Hematopoietic multipotent progenitor cell (in vitro differentiated cells): ENCODE measurements at regions not wholly inside any gene's neighbourhood (a gene's known extent, or its start where the extent isn't known, plus 50 kb on each side); places are given as distances from the start of the nearest gene placed in this dataset.

Experiments used
- DNase-seq, 3 donors: peaks; one replicate each; pipeline ENCODE4 v3.0.0-alpha.2; 2011 to 2015; ENCODE audit warnings: low read depth in 2 of 3, low spot score in 2 of 3

DNA sequence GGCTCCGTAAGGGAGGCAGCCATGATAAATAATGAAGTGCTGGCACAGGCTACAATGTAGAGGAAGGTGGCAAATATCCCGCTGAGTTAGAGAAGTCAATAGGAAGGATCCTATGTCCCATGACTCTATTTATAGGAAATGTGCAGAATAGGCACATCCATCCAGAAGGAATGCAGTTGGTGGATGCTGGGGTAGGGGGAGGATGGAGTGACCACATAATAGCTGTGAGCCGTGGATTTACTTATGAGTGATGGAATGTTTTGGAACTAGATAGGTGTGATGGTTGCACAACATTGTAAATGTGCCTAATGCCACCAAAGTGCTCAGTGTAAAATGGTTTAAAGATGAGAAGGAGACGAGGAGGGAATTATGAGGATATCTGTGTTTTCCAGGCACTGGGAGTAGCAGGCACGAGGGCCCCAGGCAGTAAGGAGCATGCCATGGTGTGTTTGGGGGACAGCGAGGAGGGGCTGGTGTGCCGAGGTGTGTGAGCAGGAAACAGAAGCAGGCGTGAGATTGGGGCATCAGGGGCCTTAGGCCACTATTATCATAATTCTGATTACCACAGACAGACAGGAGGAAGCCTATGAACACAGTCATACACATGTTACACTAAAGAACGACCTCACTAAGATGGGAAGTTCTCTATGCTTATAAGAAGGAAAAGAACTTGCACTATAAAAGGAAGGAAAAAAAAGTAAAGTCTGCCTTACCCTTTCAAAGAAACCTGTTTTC, 837.3 kb upstream of the TMEM132C start:
- peak in 2 of 3 donors; percentile 42 to 55 for DNase-seq

DNA sequence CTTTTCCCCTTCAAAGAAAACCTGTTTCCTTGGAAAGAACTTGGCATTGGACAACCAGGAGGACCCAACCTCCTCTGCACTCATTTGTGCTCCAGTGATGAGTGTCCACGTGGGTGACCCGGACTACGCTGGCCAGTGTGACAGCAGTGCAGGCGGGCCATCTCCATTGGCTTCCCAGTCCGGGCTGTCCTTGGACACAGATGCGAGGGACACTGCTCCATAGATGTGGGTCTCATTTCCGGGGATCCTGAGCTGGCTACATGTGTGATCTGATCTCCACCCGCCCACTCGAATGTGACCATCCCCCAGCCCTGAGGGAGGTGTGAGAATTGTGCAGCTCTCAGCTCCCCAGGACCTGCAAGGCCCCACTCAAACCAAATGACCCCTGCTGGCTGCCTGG, 836.6 kb upstream of the TMEM132C start:
- DNase-seq, result no peak

DNA sequence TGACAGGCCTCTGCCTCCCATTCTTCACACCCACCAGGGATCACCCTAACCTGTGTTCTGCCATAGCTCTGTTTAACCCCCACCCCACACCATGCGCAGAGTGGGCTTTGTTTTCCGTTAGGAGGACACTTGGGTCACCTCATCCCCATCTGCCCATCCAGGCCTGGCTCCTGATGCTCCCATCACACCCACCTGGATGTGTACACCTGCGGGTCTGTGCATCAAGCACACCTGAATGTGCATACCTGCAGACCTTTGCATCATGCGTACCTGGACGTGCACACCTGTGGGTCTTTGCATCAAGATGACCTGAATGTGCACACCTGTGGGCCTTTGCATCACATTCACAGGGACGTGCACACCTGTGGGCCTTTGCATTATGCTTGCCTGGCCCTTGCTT, 835.8 kb upstream of the TMEM132C start:
- DNase-seq, result no peak

DNA sequence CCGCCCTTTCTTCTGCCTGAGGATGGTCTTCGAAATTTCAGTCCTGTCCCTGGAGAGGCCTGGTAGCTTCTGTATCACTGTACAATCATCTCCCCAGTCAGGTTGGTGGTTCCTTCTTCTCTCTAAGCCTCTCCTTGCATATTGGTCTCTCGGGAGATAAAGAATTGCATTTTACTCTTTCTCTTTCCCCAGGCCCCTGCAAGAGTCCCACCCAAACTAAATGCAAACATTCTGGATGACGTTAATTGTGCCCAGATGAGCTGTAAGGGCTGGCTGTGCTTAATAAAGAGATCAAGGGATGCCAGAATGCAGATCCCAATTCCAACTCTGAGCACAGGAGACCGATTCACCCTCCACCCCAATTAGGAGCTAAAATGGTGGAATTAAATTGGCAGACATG, 835.4 kb upstream of the TMEM132C start:
- no peak for DNase-seq

DNA sequence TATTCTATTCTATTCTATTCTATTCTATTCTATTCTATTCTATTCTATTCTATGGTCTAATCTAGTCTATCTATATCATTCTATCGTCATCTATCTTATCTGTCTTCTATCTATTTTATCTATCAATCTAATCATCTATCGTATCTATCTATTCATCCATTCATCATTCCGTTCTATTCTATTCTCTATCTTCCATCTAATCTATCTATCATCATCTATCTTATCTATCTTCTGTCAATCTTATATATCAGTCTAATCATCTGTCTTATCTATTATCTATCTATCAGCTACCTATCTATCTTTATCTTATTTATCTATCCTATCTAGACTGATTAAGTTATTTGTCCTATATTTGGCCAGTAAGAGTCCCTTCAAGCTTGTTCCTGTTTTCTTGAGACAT, 831.5 kb upstream of the TMEM132C start:
- DNase-seq, result no peak

DNA sequence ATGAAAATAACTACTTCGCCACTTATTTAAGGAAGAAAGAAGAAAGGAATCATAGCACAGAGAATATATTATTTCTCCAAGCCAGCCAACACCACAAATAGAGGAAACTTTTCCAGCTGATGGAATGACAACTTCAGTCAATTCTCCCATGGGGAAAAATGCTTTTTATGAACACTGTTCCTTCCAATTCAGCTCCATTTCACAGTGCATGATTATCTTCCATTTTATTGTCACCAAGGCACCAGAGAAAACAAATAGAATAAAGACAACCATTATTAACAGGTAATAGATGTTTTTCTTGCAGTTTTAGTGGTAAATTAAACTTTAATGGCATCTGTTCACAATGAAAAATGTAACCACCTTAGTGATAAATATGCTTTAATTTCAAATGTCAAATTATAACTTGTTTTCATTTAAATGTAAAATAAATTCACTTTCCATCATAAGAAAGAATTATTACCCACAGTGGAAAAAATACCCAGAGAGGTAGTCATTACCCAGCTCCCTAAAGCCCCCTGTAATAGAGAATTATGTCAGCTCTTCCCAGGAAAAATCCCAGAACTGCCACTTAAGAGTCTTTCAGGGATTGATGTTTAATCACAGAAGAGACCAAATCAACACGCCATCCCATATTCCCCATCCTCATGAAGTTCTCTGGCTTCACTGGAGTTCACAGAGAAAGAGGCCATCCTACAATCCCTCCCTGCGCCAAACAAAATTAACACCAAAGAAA, 828.3 kb upstream of the TMEM132C start:
- DNase-seq, result no peak

DNA sequence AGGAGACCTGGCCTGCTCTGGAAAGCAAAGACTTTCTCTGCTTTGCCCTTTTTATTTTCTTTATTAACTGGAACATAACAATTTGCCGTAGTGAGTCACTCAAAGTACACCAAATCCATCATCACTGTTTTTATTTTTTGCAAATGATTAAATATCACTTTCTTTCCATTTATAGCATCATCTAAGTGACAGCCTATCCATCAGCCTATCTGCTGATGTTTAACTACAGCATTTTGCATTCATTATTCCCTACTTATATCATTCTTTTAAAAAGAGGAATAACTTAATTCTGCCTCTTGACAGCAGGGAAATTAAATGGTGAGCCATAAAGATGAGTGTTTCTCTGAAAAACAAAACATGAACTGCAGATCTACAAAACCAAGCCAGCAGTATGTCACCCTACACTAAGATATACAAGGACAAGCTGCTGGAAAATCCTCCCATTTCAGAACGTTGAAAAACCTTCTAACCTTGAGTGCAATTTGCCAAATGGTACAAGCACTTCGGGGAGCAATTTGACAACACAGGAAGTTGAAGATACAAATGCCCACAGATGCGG, 821.3 kb upstream of the TMEM132C start:
- DNase-seq, result no peak

DNA sequence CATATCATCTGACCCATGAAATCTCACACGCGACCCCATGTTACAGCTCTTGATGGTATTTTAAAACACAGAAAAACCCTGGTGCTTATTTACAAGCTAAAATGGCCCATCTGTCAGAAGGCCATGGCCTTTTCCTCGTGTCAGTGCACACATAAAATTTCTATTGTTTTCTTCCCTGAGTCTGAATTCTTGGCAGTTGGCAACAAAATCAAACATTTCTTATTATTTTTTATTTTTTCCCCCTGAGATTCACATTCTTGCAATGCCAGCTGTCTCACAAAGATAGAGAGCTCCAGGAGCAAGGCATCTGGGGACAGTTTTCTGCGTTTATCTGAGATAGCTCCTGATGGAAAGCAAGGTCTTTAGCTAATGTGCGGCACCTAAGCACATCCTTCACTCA, 818.1 kb upstream of the TMEM132C start:
- no peak for DNase-seq

DNA sequence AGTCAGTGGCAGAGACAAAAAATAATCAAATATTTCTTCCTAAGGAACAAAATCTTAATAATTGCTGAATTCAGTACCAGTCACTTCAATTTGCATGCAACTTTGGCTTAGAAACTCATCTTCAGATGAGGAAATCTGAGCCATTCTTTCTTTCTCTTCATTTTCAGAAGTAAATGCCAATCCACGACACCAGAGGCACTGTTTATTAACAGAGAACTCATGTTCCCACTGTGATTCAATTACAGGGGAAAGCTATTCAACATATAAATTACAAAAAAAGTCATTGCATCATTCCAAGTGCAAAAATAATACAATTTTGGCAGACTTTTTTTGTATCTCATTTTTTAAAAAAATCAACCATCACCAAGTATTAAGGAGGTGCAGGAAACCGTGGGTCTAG, 816.1 kb upstream of the TMEM132C start:
- no peak for DNase-seq

DNA sequence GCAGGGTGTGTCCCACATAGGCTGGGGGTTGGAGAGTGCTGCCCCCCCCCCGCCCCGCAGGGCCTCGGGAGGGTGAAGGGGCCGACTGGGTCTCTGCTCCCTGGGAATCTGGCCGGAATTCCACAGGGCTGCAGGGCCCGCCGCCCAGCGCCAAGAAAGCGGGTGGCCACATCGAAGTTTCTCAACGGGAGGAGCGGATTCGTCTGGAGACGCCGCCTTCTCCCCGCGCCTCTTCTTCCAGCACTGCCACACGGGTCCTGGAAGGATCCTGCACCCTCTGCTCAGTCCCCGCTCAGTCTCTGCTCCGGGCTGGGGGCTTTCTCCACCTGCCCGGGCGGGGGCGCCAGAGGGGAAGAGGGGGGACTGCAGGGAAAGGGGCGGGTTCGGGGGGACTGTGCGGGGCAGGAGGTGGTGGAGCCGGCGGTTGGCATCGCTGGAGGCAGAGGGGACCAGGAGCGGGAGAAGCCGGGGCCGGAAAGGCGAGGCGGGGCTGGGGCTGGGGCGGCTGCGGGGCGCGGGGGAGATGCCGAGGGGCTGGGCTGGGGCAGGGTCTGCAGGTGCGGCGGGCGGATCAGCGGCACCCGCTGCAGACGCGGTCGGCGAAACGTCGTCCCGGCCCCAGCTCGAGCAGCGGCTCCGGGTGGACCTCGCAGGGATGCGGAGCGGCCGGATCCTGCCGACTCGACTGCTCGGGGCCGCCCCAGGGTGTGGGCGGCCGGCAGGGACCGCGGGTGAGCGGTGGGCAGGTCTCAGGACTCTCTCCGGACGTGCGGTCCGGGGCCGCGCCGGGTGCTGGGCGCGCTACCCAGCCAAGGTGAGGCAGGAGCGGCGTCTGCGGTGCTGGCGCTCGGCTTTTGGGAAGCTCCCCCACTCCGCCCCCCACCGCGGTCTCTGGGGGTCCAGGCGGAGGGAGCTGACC, 811.4 kb upstream of the TMEM132C start:
- no peak for DNase-seq

DNA sequence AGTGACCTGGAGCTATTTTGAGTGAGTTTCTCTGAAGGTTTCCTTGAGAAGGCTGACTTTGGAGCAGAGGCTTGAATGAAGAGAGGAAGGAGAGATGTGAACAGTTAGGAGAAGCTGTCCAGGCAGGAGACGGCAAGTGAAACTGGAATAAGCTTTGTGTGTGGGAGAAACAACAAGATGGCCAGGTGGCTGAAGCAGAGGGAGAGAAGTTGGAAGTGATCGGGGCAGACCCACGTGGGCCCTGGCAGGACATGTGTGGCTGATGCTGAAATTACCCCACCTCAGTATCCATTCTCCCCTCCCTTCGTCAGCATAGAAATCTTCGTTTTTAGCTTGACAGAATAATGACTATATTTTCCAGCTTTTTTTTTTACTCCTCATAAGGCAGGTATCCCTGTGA, 809.2 kb upstream of the TMEM132C start:
- DNase-seq, result no peak

DNA sequence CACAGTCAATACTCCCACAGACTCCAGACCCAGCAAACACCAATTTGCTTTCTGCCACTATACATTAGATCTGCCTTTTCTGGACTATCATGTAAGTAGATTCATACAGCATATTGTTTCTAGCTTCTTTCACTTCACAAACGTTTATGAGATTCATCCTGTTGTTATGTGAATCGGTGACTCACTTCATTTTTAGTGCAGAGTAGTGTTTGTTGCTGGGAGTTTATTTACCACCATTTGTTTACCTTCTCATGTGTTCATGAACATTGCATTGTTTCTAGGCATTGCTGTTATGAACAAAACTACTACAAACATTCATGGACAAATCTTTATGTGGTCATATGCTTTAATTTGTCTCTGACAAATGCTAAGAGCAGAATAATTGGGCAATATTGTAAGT, 807.8 kb upstream of the TMEM132C start:
- no peak for DNase-seq

DNA sequence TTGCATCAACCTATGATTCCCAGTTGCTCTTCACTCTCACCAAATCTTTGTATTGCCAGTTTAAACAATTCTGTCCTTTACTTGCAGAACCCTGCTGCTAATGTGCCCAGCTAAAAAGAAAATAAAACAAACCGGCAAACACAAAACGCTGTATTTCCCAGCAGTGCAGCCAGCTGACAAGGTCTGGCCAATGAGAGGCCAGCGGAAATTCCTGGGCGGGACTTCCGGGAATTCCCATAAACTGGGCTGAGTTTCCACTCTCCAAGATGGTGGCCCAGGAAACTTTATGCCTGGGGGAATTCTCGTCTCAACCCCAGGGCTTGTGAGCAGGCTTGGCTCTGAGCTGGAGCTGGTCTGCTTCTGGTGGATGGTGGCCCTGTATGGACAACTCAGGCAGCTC, 807.3 kb upstream of the TMEM132C start:
- no peak for DNase-seq

DNA sequence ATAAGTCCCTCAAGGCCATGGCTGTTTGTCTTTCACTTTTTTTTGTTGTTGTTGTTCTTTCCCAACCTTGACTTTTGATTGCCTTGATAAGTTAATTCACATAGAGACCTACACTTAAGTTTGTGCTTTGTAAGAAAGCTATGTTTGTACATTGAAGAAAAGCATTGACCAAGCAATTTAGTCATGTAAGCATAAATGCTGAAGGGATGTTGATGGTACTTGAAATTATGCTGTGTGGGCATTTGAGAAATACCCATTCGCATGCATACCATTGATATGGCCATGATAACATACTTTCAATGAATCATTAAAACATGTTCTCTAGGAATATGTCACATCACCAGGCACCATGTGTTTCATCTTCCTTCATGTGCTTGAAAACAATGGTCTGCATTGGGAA, 803.7 kb upstream of the TMEM132C start:
- no peak for DNase-seq

DNA sequence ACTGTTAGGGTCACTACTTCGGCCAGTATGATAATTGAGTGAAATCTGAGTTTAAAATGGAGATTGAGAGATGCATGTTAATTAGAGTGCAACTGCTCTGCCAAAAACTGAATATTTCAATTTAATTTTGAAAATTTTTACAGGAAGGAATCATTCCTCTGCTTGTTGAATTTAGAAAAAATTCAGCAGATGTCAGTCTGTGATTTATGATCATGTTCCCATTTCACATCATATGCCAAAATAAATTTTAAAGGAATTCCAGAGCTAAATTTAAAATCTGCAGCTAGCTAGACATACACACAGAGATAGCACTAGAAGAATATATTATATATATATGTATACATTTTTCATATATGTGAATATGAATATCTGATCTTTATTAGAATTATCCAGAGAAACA, 797.6 kb upstream of the TMEM132C start:
- no peak for DNase-seq

DNA sequence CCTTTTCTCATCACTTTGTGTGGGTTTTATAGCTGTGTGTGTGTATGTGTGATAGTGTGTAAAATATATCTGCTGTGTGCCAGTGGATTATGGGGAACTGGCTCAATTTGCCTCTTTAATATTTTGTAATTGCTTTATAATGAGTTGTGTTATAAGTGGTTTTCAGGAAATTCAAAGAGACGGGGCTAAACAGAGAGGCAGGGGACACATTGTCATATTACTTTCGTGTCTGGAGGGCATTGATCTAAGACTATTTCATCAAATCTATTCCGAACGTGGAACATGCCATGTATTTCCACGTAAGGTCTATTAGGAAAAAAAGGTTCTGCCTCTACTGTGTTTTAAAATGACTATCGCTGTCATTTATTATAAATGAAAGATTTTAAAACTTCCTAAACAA, 793.2 kb upstream of the TMEM132C start:
- DNase-seq, result no peak

DNA sequence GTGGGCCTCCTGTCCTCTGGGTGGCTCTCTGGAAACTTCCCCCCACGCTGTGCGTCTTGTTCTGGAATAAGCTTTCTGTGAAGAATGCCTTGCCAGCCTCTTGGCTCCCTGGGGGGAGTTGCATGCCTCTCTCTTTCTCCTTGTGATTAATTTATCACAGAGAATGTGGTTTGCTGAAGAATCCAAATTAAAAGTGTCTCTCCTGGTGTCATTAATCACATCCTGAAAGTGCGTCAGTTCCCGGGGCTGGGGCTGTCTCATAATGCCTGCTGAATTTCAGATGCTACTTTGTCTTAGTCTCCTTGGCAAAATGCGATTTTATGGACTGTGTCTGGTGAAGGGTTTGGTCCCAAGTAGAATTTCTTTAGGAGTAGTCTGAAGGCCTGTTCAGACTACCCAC, 787.7 kb upstream of the TMEM132C start:
- DNase-seq, result no peak

DNA sequence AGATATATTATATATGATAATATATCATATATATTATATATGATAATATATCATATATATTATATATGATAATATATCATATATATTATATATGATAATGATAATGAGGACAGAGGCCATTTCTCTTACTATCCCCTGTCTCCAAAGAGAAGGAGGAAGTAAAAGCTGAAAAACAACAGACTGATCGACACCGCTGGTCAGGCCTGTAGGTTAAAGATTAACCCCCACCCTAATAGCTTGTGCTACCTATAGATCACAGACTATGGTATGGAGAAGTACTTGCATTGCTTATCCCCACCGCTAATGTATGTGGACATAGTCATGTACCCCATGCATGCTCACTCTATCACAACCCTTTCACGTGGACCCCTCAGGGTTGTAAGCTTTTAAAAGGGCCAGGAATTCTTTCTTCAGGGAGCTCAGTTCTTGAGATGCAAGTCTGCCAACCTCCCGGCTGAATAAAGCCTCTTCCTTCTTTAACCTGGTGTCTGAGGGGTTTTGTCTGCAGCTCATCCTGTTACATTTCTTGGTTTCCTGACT, 786.1 kb upstream of the TMEM132C start:
- DNase-seq, result no peak

DNA sequence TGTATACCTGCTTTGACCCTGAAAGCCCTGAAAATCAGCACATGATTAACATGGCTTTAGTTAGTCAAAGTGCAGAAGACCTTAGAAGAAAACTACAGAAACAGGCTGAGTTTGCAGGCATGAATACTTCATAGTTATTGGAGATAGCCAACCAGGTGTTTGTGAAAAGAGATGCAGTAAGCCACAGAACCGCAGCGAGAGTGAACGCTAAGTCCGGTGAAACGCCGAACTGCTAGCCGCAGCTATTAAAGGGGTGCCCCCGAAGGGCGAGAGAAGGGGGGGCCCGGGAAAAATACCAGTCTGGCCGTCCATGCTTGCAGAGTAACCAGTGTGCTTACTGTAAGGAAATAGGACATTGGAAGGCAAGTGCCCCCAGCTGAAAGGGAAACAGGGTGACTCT, 784.0 kb upstream of the TMEM132C start:
- DNase-seq, result no peak

DNA sequence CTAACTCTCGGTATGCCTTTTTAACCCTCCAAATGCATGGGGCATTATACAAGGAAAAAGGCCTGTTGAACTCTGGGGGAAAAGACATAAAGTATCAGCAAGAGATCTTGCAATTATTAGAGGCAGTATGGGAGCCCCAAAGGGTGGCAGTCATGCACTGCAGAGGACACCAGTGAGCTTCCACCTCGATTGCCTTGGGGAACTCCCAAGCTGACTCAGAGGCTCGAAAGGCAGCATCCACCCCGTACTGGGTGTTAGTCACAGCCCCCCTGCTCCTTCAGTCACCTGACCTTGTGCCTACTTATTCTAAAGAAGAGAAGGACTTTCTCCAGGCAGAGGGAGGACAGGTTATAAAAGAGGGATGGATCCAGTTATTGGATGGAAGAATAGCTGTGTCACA, 781.4 kb upstream of the TMEM132C start:
- peak in 1 of 3 donors; percentile 11 for DNase-seq

DNA sequence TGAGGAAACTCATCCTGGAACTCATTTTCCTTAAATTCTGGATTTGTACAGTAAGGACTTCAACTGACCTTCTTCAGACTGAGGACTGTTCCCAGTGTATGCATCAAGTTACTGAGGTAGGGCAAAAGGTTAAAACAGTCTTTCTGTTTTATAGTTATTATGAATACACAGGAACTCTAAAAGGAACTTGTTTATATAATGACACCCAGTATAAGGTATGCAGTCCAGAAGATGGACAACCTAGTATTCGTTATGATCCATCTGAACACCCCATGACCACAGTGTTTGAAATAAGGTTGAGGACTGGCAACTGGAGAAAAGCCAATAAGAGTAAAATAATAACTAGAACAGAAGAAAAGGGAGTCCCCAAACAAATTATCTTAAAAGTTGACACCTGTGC, 779.9 kb upstream of the TMEM132C start:
- no peak for DNase-seq
